ENCODE measurements at regions not wholly inside any gene's neighbourhood (a gene's known extent, or its start where the extent isn't known, plus 50 kb on each side); places are given as distances from the start of the nearest gene placed in this dataset.

GRCh38 chr2:221836095-221836494, 264.0 kb upstream of the EPHA4 start:
- no peak overlapping the region for H3K4me3 Mint-ChIP-seq
- H3K27me3 Mint-ChIP-seq = no peaks in the 10 kb centered on the region
- H3K4me1 ChIP-seq (ENCODE audit: control insufficient read depth in 2 of 2, insufficient read depth in 2 of 2, low read length in 2 of 2) = no peaks in the 10 kb centered on the region

GRCh38 chr2:221833966-221834365, 261.9 kb upstream of the EPHA4 start:
- no peak for ATAC-seq
- no peaks in the 10 kb centered on the region for H3K36me3 Mint-ChIP-seq
- H3K4me3 Mint-ChIP-seq = no peak overlapping the region
- Histone ChIP-seq H3K36me3 (ENCODE audit: control insufficient read depth in 2 of 3, insufficient read depth in 3 of 3, low read length in 3 of 3) (no peaks in the 10 kb centered on the region), H3K27ac (ENCODE audit: low read depth, low read length) (no peak overlapping the region), H3K27me3 (ENCODE audit: control insufficient read depth in 2 of 2, insufficient read depth in 2 of 2, low read length in 2 of 2) (no peaks in the 10 kb centered on the region), H3K4me1 (ENCODE audit: control insufficient read depth in 2 of 2, insufficient read depth in 2 of 2, low read length in 2 of 2) (no peaks in the 10 kb centered on the region), H3K9me3 (ENCODE audit: control insufficient read depth in 2 of 3, low read length in 3 of 3) (no peaks in the 10 kb centered on the region), H3K4me3 (ENCODE audit: low read length) (no peak overlapping the region)
- H3K9me3 Mint-ChIP-seq = peaks cover 0 to 7% (median 0%) of the 10 kb centered on the region in 11 donors
- ChIA-PET POLR2A (no interaction called here), CTCF (no interaction called here)
- intact Hi-C loops (cut with micrococcal nuclease) = no loop called here
- DNase-seq = no peak
- H3K4me1 Mint-ChIP-seq = no peaks in the 10 kb centered on the region
- no peak overlapping the region for H3K27ac Mint-ChIP-seq
- H3K27me3 Mint-ChIP-seq = no peaks in the 10 kb centered on the region

More at GRCh38 chr2:221836095-221836494, 264.0 kb upstream of the EPHA4 start:
- no peak overlapping the region for H3K27ac Mint-ChIP-seq
- POLR2A ChIA-PET = no interaction called here
- ATAC-seq (no peak), DNase-seq (no peak)
- H3K36me3 Mint-ChIP-seq = no peaks in the 10 kb centered on the region
- Histone ChIP-seq H3K27ac (ENCODE audit: low read depth, low read length) (no peak overlapping the region), H3K36me3 (ENCODE audit: control insufficient read depth in 2 of 3, insufficient read depth in 3 of 3, low read length in 3 of 3) (no peaks in the 10 kb centered on the region), H3K4me3 (ENCODE audit: low read length) (no peak overlapping the region), H3K27me3 (ENCODE audit: control insufficient read depth in 2 of 2, insufficient read depth in 2 of 2, low read length in 2 of 2) (no peaks in the 10 kb centered on the region), H3K9me3 (ENCODE audit: control insufficient read depth in 2 of 3, low read length in 3 of 3) (no peaks in the 10 kb centered on the region)
- H3K4me1 Mint-ChIP-seq = no peaks in the 10 kb centered on the region
- CTCF ChIA-PET = no interaction called here
- intact Hi-C loops (cut with micrococcal nuclease) = no loop called here
- H3K9me3 Mint-ChIP-seq = peaks cover 0 to 3% (median 0%) of the 10 kb centered on the region in 11 donors

- no peaks in the 10 kb centered on the region for H3K4me1 ChIP-seq (ENCODE audit: control insufficient read depth in 2 of 2, insufficient read depth in 2 of 2, low read length in 2 of 2)
- no peaks in the 10 kb centered on the region for H3K9me3 ChIP-seq (ENCODE audit: control insufficient read depth in 2 of 3, low read length in 3 of 3)
- H3K4me3 ChIP-seq (ENCODE audit: low read length) = no peak overlapping the region
- Mint-ChIP-seq H3K9me3 (peaks cover 0 to 10% (median 4%) of the 10 kb centered on the region in 11 donors), H3K36me3 (no peaks in the 10 kb centered on the region), H3K27ac (no peak overlapping the region), H3K27me3 (no peaks in the 10 kb centered on the region), H3K4me1 (no peaks in the 10 kb centered on the region), H3K4me3 (no peak overlapping the region)
- ATAC-seq (no peak), DNase-seq (no peak)
- no peaks in the 10 kb centered on the region for H3K36me3 ChIP-seq (ENCODE audit: control insufficient read depth in 2 of 3, insufficient read depth in 3 of 3, low read length in 3 of 3)
- POLR2A ChIA-PET = no interaction called here
- no peaks in the 10 kb centered on the region for H3K27me3 ChIP-seq (ENCODE audit: control insufficient read depth in 2 of 2, insufficient read depth in 2 of 2, low read length in 2 of 2)
- CTCF ChIA-PET = no interaction called here
- intact Hi-C loops (cut with micrococcal nuclease) = no loop called here
- H3K27ac ChIP-seq (ENCODE audit: low read depth, low read length) = no peak overlapping the region
Measured at GRCh38 chr2:221831051-221831450, 258.9 kb upstream of the EPHA4 start.

GRCh38 chr2:221822416-221822815, 250.3 kb upstream of the EPHA4 start:
- ATAC-seq (no peak), DNase-seq (no peak)
- Mint-ChIP-seq H3K4me1 (no peaks in the 10 kb centered on the region), H3K27ac (no peak overlapping the region), H3K9me3 (peaks cover 0 to 6% (median 0%) of the 10 kb centered on the region in 11 donors), H3K4me3 (no peak overlapping the region), H3K36me3 (no peaks in the 10 kb centered on the region), H3K27me3 (peaks cover 0 to 5% (median 0%) of the 10 kb centered on the region in 5 donors)
- Histone ChIP-seq H3K27me3 (ENCODE audit: control insufficient read depth in 2 of 2, insufficient read depth in 2 of 2, low read length in 2 of 2) (no peaks in the 10 kb centered on the region), H3K36me3 (ENCODE audit: control insufficient read depth in 2 of 3, insufficient read depth in 3 of 3, low read length in 3 of 3) (no peaks in the 10 kb centered on the region), H3K4me1 (ENCODE audit: control insufficient read depth in 2 of 2, insufficient read depth in 2 of 2, low read length in 2 of 2) (no peaks in the 10 kb centered on the region), H3K9me3 (ENCODE audit: control insufficient read depth in 2 of 3, low read length in 3 of 3) (no peaks in the 10 kb centered on the region), H3K27ac (ENCODE audit: low read depth, low read length) (no peak overlapping the region), H3K4me3 (ENCODE audit: low read length) (no peak overlapping the region)
- ChIA-PET CTCF (no interaction called here), POLR2A (no interaction called here)
- intact Hi-C loops (cut with micrococcal nuclease) = no loop called here

GRCh38 chr2:221818616-221819320, 246.7 kb upstream of the EPHA4 start:
- peaks cover 0 to 13% (median 3%) of the 10 kb centered on the region in 11 donors for H3K9me3 Mint-ChIP-seq
- no peaks in the 10 kb centered on the region for H3K4me1 ChIP-seq (ENCODE audit: control insufficient read depth in 2 of 2, insufficient read depth in 2 of 2, low read length in 2 of 2)
- H3K4me3 Mint-ChIP-seq = no peak overlapping the region
- intact Hi-C loops (cut with micrococcal nuclease) = no loop called here
- no peak for DNase-seq
- H3K36me3 Mint-ChIP-seq = no peaks in the 10 kb centered on the region
- H3K4me1 Mint-ChIP-seq = no peaks in the 10 kb centered on the region
- ChIA-PET POLR2A (no interaction called here), CTCF (no interaction called here)
- H3K27me3 Mint-ChIP-seq = peaks cover 0 to 17% (median 0%) of the 10 kb centered on the region in 5 donors
- H3K27me3 ChIP-seq (ENCODE audit: control insufficient read depth in 2 of 2, insufficient read depth in 2 of 2, low read length in 2 of 2) = no peaks in the 10 kb centered on the region
- no peak overlapping the region for H3K27ac ChIP-seq (ENCODE audit: low read depth, low read length)
- no peak overlapping the region for H3K27ac Mint-ChIP-seq
- ATAC-seq = no peak
- no peaks in the 10 kb centered on the region for H3K9me3 ChIP-seq (ENCODE audit: control insufficient read depth in 2 of 3, low read length in 3 of 3)
- H3K36me3 ChIP-seq (ENCODE audit: control insufficient read depth in 2 of 3, insufficient read depth in 3 of 3, low read length in 3 of 3) = no peaks in the 10 kb centered on the region
- H3K4me3 ChIP-seq (ENCODE audit: low read length) = no peak overlapping the region

GRCh38 chr2:221817878-221818277, 245.8 kb upstream of the EPHA4 start:
- Histone ChIP-seq H3K27ac (ENCODE audit: low read depth, low read length) (no peak overlapping the region), H3K4me3 (ENCODE audit: low read length) (no peak overlapping the region), H3K27me3 (ENCODE audit: control insufficient read depth in 2 of 2, insufficient read depth in 2 of 2, low read length in 2 of 2) (no peaks in the 10 kb centered on the region), H3K36me3 (ENCODE audit: control insufficient read depth in 2 of 3, insufficient read depth in 3 of 3, low read length in 3 of 3) (no peaks in the 10 kb centered on the region), H3K4me1 (ENCODE audit: control insufficient read depth in 2 of 2, insufficient read depth in 2 of 2, low read length in 2 of 2) (no peaks in the 10 kb centered on the region), H3K9me3 (ENCODE audit: control insufficient read depth in 2 of 3, low read length in 3 of 3) (no peaks in the 10 kb centered on the region)
- ChIA-PET CTCF (no interaction called here), POLR2A (no interaction called here)
- Mint-ChIP-seq H3K4me1 (no peaks in the 10 kb centered on the region), H3K36me3 (no peaks in the 10 kb centered on the region), H3K9me3 (peaks cover 0 to 13% (median 3%) of the 10 kb centered on the region in 11 donors), H3K4me3 (no peak overlapping the region), H3K27me3 (peaks cover 0 to 17% (median 0%) of the 10 kb centered on the region in 5 donors), H3K27ac (no peak overlapping the region)
- DNase-seq (no peak), ATAC-seq (no peak)
- intact Hi-C loops (cut with micrococcal nuclease) = no loop called here

- DNase-seq (no peak), ATAC-seq (no peak)
- CTCF ChIA-PET = no interaction called here
- no peaks in the 10 kb centered on the region for H3K4me1 ChIP-seq (ENCODE audit: control insufficient read depth in 2 of 2, insufficient read depth in 2 of 2, low read length in 2 of 2)
- no peaks in the 10 kb centered on the region for H3K9me3 ChIP-seq (ENCODE audit: control insufficient read depth in 2 of 3, low read length in 3 of 3)
- intact Hi-C loops (cut with micrococcal nuclease) = no loop called here
- no peak overlapping the region for H3K4me3 ChIP-seq (ENCODE audit: low read length)
- Mint-ChIP-seq H3K27ac (no peak overlapping the region), H3K27me3 (peaks cover 0 to 17% (median 0%) of the 10 kb centered on the region in 5 donors), H3K4me1 (no peaks in the 10 kb centered on the region), H3K36me3 (no peaks in the 10 kb centered on the region), H3K4me3 (no peak overlapping the region), H3K9me3 (peaks cover 0 to 13% (median 3%) of the 10 kb centered on the region in 11 donors)
- H3K36me3 ChIP-seq (ENCODE audit: control insufficient read depth in 2 of 3, insufficient read depth in 3 of 3, low read length in 3 of 3) = no peaks in the 10 kb centered on the region
- POLR2A ChIA-PET = no interaction called here
- H3K27ac ChIP-seq (ENCODE audit: low read depth, low read length) = no peak overlapping the region
- H3K27me3 ChIP-seq (ENCODE audit: control insufficient read depth in 2 of 2, insufficient read depth in 2 of 2, low read length in 2 of 2) = no peaks in the 10 kb centered on the region
Measured at GRCh38 chr2:221817052-221817451, 244.9 kb upstream of the EPHA4 start.
